B cell (primary cell): ENCODE measurements at regions not wholly inside any gene's neighbourhood (a gene's known extent, or its start where the extent isn't known, plus 50 kb on each side); places are given as distances from the start of the nearest gene placed in this dataset.

Experiments
- ATAC-seq: fragments of 200-7000 bp; cut with Tn5 transposase; one replicate; pipeline ENCODE4 v1.10.0; 2021; ENCODE audit warnings: low read depth, mild to moderate bottlenecking, moderate number of reproducible peaks, moderate library complexity
- CTCF ChIA-PET: fragments of 350-600 bp; sonication (Branson Sonifier 250); formaldehyde crosslinking; loops from one replicate; lab custom pipeline; 2021; ENCODE audit warnings: antibody characterized with exemption, inconsistent platforms; lab: Charles Lee
- POLR2A ChIA-PET: fragments of 350-600 bp; sonication (Branson Sonifier 250); formaldehyde crosslinking; loops from one replicate; lab custom pipeline; 2021; ENCODE audit warnings: antibody characterized with exemption; lab: Charles Lee
- DNase-seq: peaks from one replicate; pipeline ENCODE4 v3.0.0; 2013
- H2AFZ ChIP-seq: 2 replicates; pipeline ENCODE4 v1.6.1; 2012; ENCODE audit warnings: mild to moderate bottlenecking, low read depth, low read length; ENCODE audit not compliant: insufficient read depth, poor library complexity, severe bottlenecking
- H3K27ac ChIP-seq, 2 donors: 1 replicate in 1 of 2; 2 replicates in 1 of 2; pipeline ENCODE4 v1.5.1; 2012 to 2013; ENCODE audit warnings: low read length in 2 of 2, mild to moderate bottlenecking in 2 of 2, moderate library complexity in 1 of 2
- H3K27me3 ChIP-seq, 4 experiments: fragments of 200-600 bp in 1 of 4; sonication (generic) in 1 of 4; replicated peaks in 1 of 4; 1 replicate in 2 of 4; 2 replicates in 2 of 4; pipeline versions ENCODE4 v1.6.1 to v1.7.0; 2013 to 2016; ENCODE audit warnings: low read length in 3 of 4, mild to moderate bottlenecking in 2 of 4, mixed read lengths in 1 of 4, moderate library complexity in 1 of 4; ENCODE audit not compliant: insufficient read depth in 4 of 4, control insufficient read depth in 3 of 4; ENCODE audit errors: control extremely low read depth in 1 of 4
- H3K36me3 ChIP-seq, 2 experiments: replicated peaks in 1 of 2; 1 replicate in 1 of 2; 2 replicates in 1 of 2; pipeline versions ENCODE4 v1.6.1 to v1.7.1; 2013; ENCODE audit warnings: low read length in 1 of 2; ENCODE audit not compliant: insufficient read depth in 2 of 2, control insufficient read depth in 1 of 2; ENCODE audit errors: control extremely low read depth in 1 of 2, extremely low read depth in 1 of 2
- H3K4me1 ChIP-seq, 2 donors: fragments of 200-600 bp in 1 of 2; sonication (generic) in 1 of 2; 1 replicate in 1 of 2; 2 replicates in 1 of 2; pipeline versions ENCODE4 v1.5.1 to v1.6.1; 2013 to 2017; ENCODE audit warnings: low read length in 2 of 2; ENCODE audit not compliant: control insufficient read depth in 2 of 2, insufficient read depth in 2 of 2
- H3K4me2 ChIP-seq: replicated peaks from 2 replicates; pipeline ENCODE3; 2012; ENCODE audit warnings: mild to moderate bottlenecking, low read depth, low read length; ENCODE audit not compliant: poor library complexity, severe bottlenecking
- H3K4me3 ChIP-seq, 5 experiments: fragments of 200-600 bp in 1 of 5; sonication (generic) in 1 of 5; 1 replicate in 3 of 5; 2 replicates in 2 of 5; pipeline versions ENCODE4 v1.5.1 to v1.7.0; 2011 to 2016; ENCODE audit warnings: low read length in 4 of 5, mild to moderate bottlenecking in 4 of 5, low read depth in 2 of 5, control low read depth in 1 of 5, moderate library complexity in 1 of 5; ENCODE audit not compliant: insufficient read depth in 1 of 5; ENCODE audit errors: control extremely low read depth in 1 of 5, extremely low read depth in 1 of 5
- H3K79me2 ChIP-seq: fragments of 200-600 bp; sonication (generic); one replicate; pipeline ENCODE4 v1.6.0; 2016; ENCODE audit warnings: low read length; ENCODE audit not compliant: control insufficient read depth, insufficient read depth
- H3K9ac ChIP-seq: fragments of 200-600 bp; sonication (generic); 2 replicates; pipeline ENCODE4 v1.6.1; 2017; ENCODE audit warnings: mild to moderate bottlenecking, low read length, moderate library complexity
- H3K9me3 ChIP-seq, 3 donors: one replicate each; pipeline versions ENCODE4 v1.6.1 to v1.7.1; 2013; ENCODE audit warnings: low read length in 2 of 3; ENCODE audit not compliant: control insufficient read depth in 2 of 3, insufficient read depth in 1 of 3; ENCODE audit errors: control extremely low read depth in 1 of 3
- H4K20me1 ChIP-seq: 2 replicates; pipeline ENCODE4 v1.6.0; 2012; ENCODE audit warnings: mild to moderate bottlenecking, low read length; ENCODE audit not compliant: insufficient read depth, control insufficient read depth, poor library complexity, severe bottlenecking
- H3K27ac Mint-ChIP-seq: one replicate; pipeline ENCODE4 v1.8.0; 2021; ENCODE audit warnings: mixed read lengths
- H3K27me3 Mint-ChIP-seq: one replicate; pipeline ENCODE4 v1.8.0; 2021; ENCODE audit warnings: mixed read lengths
- H3K4me1 Mint-ChIP-seq: one replicate; pipeline ENCODE4 v1.8.0; 2021; ENCODE audit warnings: mixed read lengths
- H3K4me3 Mint-ChIP-seq: one replicate; pipeline ENCODE4 v1.8.0; 2021; ENCODE audit warnings: mixed read lengths
- H3K9me3 Mint-ChIP-seq: one replicate; pipeline ENCODE4 v1.8.0; 2022; ENCODE audit warnings: mixed read lengths; ENCODE audit not compliant: insufficient read depth
- CTCF ChIP-seq: fragments of 200-600 bp; IDR thresholded peaks from one replicate; pipeline ENCODE4 v1.8.0; 2022; ENCODE audit warnings: antibody characterized with exemption, mild to moderate bottlenecking
- EZH2 ChIP-seq: IDR thresholded peaks from 2 replicates; pipeline ENCODE4 v1.6.1; 2012; ENCODE audit warnings: borderline replicate concordance, low read depth, mild to moderate bottlenecking, moderate library complexity, low read length; ENCODE audit not compliant: insufficient read depth, poor library complexity, severe bottlenecking
- WGBS: methylation state at CpG from one replicate; pipeline ENCODE4 v1.1.5; 2013; ENCODE audit warnings: missing lambda C conversion rate; ENCODE audit not compliant: insufficient coverage; 5-methylcytosine and 5-hydroxymethylcytosine counted together
- intact Hi-C: fragments of 100-400 bp; cut with micrococcal nuclease; formaldehyde crosslinking; loops from one replicate; pipeline ENCODE4 v1.10.0; 2022

GRCh38 chr4:164193676-164194075 is 560.3 kb upstream of the SMIM31 start:
- Histone ChIP-seq H3K27ac (no peak overlapping the region), H3K27me3 (no peaks in the 10 kb centered on the region), H4K20me1 (no peaks in the 10 kb centered on the region), H3K4me2 (no peak overlapping the region), H3K79me2 (no peaks in the 10 kb centered on the region), H3K9ac (no peak overlapping the region), H3K9me3 (no peaks in the 10 kb centered on the region), H2AFZ (no peak overlapping the region), H3K4me1 (no peaks in the 10 kb centered on the region), H3K36me3 (no peaks in the 10 kb centered on the region), H3K4me3 (no peak overlapping the region)
- ChIA-PET CTCF (no interaction called here), POLR2A (no interaction called here)
- Mint-ChIP-seq H3K4me1 (no peaks in the 10 kb centered on the region), H3K27ac (no peak overlapping the region), H3K9me3 (no peaks in the 10 kb centered on the region), H3K4me3 (no peak overlapping the region), H3K27me3 (no peaks in the 10 kb centered on the region)
- TF ChIP-seq EZH2, result no peak
- TF ChIP-seq CTCF, result no peak
- no peak for ATAC-seq
- intact Hi-C loops, result no loop called here
- DNase-seq, result no peak

DNA sequence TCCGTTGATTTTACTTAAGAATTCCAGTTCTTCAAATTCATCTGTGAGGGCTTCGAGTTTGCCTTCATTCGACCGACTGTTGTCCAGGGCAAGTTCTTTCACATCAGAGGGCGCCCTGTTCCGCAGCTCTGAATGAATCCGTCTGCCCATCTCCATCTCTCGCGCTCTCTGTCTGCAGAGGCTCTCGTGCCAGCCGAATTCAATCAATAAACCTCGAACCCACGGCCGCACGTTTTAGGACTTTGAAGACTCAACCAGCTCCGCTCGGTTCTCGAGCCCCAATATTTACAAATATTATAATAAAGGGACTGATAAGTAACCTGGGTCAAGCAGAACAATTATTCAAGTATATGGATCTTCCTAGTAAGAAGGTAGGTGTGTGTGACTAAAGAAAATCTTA is 556.4 kb upstream of the SMIM31 start:
- intact Hi-C loops, result no loop called here
- no peak for DNase-seq
- no peaks in the 10 kb centered on the region for H3K27me3 ChIP-seq

More for the DNA sequence above, 556.4 kb upstream of the SMIM31 start:
- TF ChIP-seq CTCF, result no peak
- no peak for TF ChIP-seq EZH2
- no peaks in the 10 kb centered on the region for H3K4me1 ChIP-seq
- Mint-ChIP-seq H3K9me3 (no peaks in the 10 kb centered on the region), H3K27ac (no peak overlapping the region), H3K27me3 (no peaks in the 10 kb centered on the region), H3K4me1 (no peaks in the 10 kb centered on the region), H3K4me3 (no peak overlapping the region)
- H2AFZ ChIP-seq, result no peak overlapping the region
- H3K9me3 ChIP-seq, result no peaks in the 10 kb centered on the region
- H3K36me3 ChIP-seq, result no peaks in the 10 kb centered on the region
- ChIA-PET CTCF (no interaction called here), POLR2A (no interaction called here)
- H3K79me2 ChIP-seq, result no peaks in the 10 kb centered on the region
- H3K4me3 ChIP-seq, result no peak overlapping the region
- H4K20me1 ChIP-seq, result no peaks in the 10 kb centered on the region
- H3K9ac ChIP-seq, result no peak overlapping the region
- ATAC-seq, result no peak
- 94% methylated on average over 9 of the region's 18 CpGs for WGBS
- H3K4me2 ChIP-seq, result no peak overlapping the region
- H3K27ac ChIP-seq, result no peak overlapping the region
